Coronary artery (tissue), 2 donors: ENCODE measurements at regions not wholly inside any gene's neighbourhood (a gene's known extent, or its start where the extent isn't known, plus 50 kb on each side); places are given as distances from the start of the nearest gene placed in this dataset.
"Not testable (repeated sequence)": the region's sequence is repeated elsewhere in the genome, so short reads cannot be mapped to it uniquely, and the experiment has no call there.

Experiments used
- DNase-seq: peaks from one replicate; pipeline ENCODE4 v3.0.0-alpha.2; 2017; ENCODE audit warnings: low spot score
- H3K27ac ChIP-seq, 2 donors: fragments of 200-600 bp; sonication (generic); one replicate each; pipeline ENCODE4 v1.5.1; 2016 to 2019
- H3K4me3 ChIP-seq: fragments of 200-600 bp; sonication (generic); 2 replicates; pipeline ENCODE4 v1.5.1; 2016; ENCODE audit warnings: mild to moderate bottlenecking, moderate library complexity
- CTCF ChIP-seq: fragments of 200-600 bp; sonication (generic); IDR thresholded peaks from one replicate; pipeline ENCODE4 v1.5.1; 2019; ENCODE audit warnings: antibody characterized with exemption

- no peak for DNase-seq
- no peak for TF ChIP-seq CTCF
- H3K4me3 ChIP-seq: peak overlapping the region; percentile 84
- peak overlapping the region; percentile 43 to 88 for H3K27ac ChIP-seq
Measured at GRCh38 chr22:25448435-25449051, 115.9 kb upstream of the GRK3 start.

- DNase-seq: no peak
- H3K4me3 ChIP-seq: peak overlapping the region; percentile 84
- no peak overlapping the region for H3K27ac ChIP-seq
- no peak for TF ChIP-seq CTCF
Measured at GRCh38 chr22:25449781-25450317, 114.6 kb upstream of the GRK3 start.

GRCh38 chr22:25451480-25452114 lies 112.9 kb upstream of the GRK3 start:
- TF ChIP-seq CTCF: no peak
- no peak overlapping the region for H3K27ac ChIP-seq

DNA sequence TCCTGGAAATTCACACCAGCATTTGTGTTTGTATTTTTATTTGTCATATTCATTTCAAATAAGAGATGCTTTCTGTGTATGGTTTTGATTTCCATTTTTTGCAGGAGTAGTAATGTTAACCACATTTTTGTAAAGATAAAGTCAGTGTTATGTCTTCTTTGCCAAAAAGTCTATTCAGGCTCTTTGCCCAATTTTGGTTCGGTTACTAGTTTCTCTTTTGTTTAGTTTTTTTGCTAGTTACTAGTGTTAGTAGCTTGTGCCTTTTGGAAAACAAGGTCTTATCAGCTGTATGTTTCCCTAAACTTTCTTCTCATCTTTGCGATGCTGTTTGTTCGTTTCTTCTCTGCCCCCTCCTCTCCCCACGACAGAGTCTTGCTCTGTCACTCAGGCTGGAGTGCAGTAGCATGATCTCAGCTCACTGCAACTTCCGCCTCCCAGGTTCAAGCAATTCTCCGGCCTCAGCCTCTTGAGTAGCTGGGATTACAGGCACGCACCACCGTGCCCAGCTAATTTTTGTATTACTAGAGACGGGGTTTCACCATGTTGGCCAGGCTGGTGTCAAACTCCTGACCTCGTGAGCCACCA lies 112.3 kb upstream of the GRK3 start:
- no peak for TF ChIP-seq CTCF
- no peak overlapping the region for H3K27ac ChIP-seq
- no peak for DNase-seq
- peak overlapping the region; percentile 30 for H3K4me3 ChIP-seq

More at GRCh38 chr22:25451480-25452114, 112.9 kb upstream of the GRK3 start:
- DNase-seq: no peak
- peak overlapping the region; percentile 30 for H3K4me3 ChIP-seq

DNA sequence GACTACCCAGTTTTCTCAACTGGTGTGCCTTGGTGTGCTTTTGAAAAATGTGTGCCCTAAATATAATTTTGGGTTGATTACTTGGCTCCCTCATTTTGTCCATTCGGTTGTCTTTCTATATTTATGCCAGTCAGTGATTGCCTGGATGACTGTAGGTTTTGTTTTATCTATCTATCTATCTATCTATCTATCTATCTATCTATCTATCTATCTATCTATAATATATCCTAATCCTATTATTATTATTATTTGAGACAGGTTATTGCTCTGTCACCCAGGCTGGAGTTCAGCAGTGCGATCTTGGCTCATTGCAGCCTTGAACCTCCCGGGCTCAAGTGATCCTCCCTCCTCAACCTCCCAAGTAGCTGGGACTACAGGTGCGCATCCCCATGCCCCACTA lies 111.4 kb upstream of the GRK3 start:
- Histone ChIP-seq H3K4me3 (no peak overlapping the region), H3K27ac (no peak overlapping the region)
- no peak for TF ChIP-seq CTCF
- no peak for DNase-seq

DNA sequence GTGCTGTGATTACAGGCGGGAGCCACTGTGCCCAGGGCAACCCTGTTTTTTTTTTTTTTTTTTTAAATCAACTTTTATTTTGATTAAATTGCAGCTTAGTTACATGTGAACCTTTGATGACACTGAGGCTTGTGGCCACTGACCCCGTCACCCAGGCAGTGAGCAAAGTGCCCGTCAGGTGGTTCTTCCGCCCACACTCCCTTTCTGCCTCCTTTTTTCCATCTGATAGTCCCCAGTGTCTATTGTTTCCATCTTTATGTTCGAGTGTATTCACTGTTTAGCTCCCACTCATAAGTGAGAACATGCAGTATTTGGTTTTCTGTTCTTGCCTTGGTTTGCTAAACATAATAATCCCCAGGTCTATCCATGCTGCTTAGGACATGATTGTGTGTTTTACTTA lies 110.9 kb upstream of the GRK3 start:
- no peak for TF ChIP-seq CTCF
- Histone ChIP-seq H3K27ac (no peak overlapping the region), H3K4me3 (no peak overlapping the region)
- DNase-seq: no peak

DNA sequence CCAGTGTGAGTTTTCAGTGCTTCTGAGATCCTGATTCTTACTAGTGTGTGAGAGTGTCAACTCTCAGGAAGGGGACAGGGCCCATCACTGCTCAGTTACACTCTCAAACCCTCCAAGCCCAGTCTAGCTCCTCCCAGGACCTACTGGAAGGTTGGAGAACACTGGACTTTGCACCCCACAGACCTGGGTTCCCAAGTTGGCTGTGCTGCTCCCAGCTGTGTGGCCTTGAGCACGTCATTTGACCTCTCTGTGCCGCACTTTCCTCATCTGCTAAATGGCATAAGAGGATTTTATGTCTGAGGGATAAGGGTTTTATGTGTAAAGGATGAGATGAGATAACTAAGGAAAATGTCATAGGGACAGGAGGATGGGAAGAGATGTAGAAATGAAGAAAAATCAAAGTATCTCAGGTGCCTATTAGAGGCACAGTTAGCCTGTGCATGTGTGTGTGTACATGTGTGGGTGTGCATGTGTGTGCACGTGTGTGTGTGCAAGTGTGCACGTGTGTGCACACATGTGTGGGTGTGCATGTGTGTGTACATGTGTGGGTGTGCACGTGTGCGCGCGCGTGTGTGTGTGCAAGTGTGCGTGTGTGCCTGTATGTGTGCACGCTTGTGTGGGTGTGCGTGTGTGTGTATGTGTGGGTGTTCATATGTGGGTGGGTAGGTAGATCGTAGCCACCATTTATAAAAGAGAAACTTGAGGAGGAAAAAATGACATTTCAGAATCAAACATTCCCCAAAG lies 108.0 kb upstream of the GRK3 start:
- not testable (repeated sequence) for H3K4me3 ChIP-seq, DNase-seq, H3K27ac ChIP-seq

- H3K4me3 ChIP-seq, DNase-seq, H3K27ac ChIP-seq: not testable (repeated sequence)
Measured at GRCh38 chr22:25458631-25459030, 105.8 kb upstream of the GRK3 start.

GRCh38 chr22:25460682-25461081 lies 103.8 kb upstream of the GRK3 start:
- H3K27ac ChIP-seq, H3K4me3 ChIP-seq, DNase-seq: not testable (repeated sequence)
